IPS-NIHi11 (cell line): ENCODE measurements at regions not wholly inside any gene's neighbourhood (a gene's known extent, or its start where the extent isn't known, plus 50 kb on each side); places are given as distances from the start of the nearest gene placed in this dataset.

Experiments used
- DNase-seq: peaks from one replicate; pipeline ENCODE4 v3.0.0; 2012; ENCODE audit warnings: mixed read lengths, low spot score

- no peak for DNase-seq
Measured at GRCh38 chr5:98664736-98665135, 108.7 kb upstream of the RGMB start.

- DNase-seq = no peak
Measured at GRCh38 chr5:98679963-98680362, 93.5 kb upstream of the RGMB start.

- DNase-seq = no peak
Measured at GRCh38 chr5:98690002-98690401, 83.5 kb upstream of the RGMB start.

GRCh38 chr5:98694902-98695301, 78.6 kb upstream of the RGMB start:
- no peak for DNase-seq

GRCh38 chr5:98698359-98698758, 75.1 kb upstream of the RGMB start:
- DNase-seq = no peak

GRCh38 chr5:98700730-98701129, 72.7 kb upstream of the RGMB start:
- no peak for DNase-seq

- no peak for DNase-seq
Measured at GRCh38 chr5:98705841-98706240, 67.6 kb upstream of the RGMB start.

GRCh38 chr5:98709681-98710080, 63.8 kb upstream of the RGMB start:
- no peak for DNase-seq

GRCh38 chr5:98713027-98713426, 60.4 kb upstream of the RGMB start:
- no peak for DNase-seq

GRCh38 chr5:98713856-98714255, 59.6 kb upstream of the RGMB start:
- no peak for DNase-seq

- DNase-seq = no peak
Measured at GRCh38 chr5:98714710-98715288, 58.7 kb upstream of the RGMB start.

- no peak for DNase-seq
Measured at GRCh38 chr5:98721231-98721928, 52.1 kb upstream of the RGMB start.

- no peak for DNase-seq
Measured at GRCh38 chr5:98722188-98722587, 51.3 kb upstream of the RGMB start.

GRCh38 chr5:98723061-98723460, 50.4 kb upstream of the RGMB start:
- no peak for DNase-seq
